ENCODE measurements at regions not wholly inside any gene's neighbourhood (a gene's known extent, or its start where the extent isn't known, plus 50 kb on each side); places are given as distances from the start of the nearest gene placed in this dataset.
A peak's percentile ranks its signal among the peaks of the same experiment; 100 is the strongest.

DNA sequence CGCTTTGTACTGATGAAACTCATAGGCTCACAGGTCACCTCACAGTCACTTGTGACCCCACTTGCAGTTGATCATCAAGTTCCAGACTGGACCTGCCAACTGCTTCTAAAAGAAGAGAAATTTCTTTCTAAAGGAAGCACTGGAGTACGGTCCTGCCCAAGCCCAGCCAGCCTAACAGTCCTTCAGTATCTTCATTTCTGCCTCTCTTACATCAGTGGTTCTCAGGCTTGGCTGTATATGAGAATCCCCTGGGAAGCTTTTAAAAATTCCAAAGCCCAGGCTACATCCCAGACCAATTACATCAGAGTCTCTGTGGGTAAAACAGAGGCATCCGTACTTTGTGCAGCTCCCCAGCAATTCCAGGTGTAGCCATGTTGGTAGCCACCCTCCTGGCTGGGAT, 282.1 kb downstream of the NFIB start:
- no peak overlapping the region for H3K4me2 ChIP-seq (ENCODE audit: insufficient read depth, low read length)
- H3K27me3 ChIP-seq (ENCODE audit: insufficient read depth, low read length) = peaks cover 10% of the 10 kb centered on the region
- no peak overlapping the region for H3K27ac ChIP-seq (ENCODE audit: low read depth, low read length)
- H3K36me3 ChIP-seq (ENCODE audit: insufficient read depth, low read length) = no peaks in the 10 kb centered on the region
- H3K4me1 ChIP-seq (ENCODE audit: insufficient read depth, low read length) = peaks cover 6% of the 10 kb centered on the region
- no peak overlapping the region for H3K4me3 ChIP-seq (ENCODE audit: insufficient read depth, low read length)
- no peaks in the 10 kb centered on the region for H3K9me3 ChIP-seq (ENCODE audit: low read depth, low read length)
- TF ChIP-seq, protein P1, sequence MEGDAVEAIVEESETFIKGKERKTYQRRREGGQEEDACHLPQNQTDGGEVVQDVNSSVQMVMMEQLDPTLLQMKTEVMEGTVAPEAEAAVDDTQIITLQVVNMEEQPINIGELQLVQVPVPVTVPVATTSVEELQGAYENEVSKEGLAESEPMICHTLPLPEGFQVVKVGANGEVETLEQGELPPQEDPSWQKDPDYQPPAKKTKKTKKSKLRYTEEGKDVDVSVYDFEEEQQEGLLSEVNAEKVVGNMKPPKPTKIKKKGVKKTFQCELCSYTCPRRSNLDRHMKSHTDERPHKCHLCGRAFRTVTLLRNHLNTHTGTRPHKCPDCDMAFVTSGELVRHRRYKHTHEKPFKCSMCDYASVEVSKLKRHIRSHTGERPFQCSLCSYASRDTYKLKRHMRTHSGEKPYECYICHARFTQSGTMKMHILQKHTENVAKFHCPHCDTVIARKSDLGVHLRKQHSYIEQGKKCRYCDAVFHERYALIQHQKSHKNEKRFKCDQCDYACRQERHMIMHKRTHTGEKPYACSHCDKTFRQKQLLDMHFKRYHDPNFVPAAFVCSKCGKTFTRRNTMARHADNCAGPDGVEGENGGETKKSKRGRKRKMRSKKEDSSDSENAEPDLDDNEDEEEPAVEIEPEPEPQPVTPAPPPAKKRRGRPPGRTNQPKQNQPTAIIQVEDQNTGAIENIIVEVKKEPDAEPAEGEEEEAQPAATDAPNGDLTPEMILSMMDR (IDR thresholded peaks at IDR 0.05; ENCODE audit: extremely low read depth, low read depth, low read length) = no peak
- no peak overlapping the region for H2AFZ ChIP-seq (ENCODE audit: low read length)
- H3K79me2 ChIP-seq (ENCODE audit: insufficient read depth, low read length) = no peaks in the 10 kb centered on the region
- DNase-seq (ENCODE audit: insufficient read length, low spot score, missing footprints) = no peak
- H4K20me1 ChIP-seq (ENCODE audit: insufficient read depth, low read length) = no peaks in the 10 kb centered on the region

- Histone ChIP-seq H3K27ac (ENCODE audit: low read depth, low read length) (no peak overlapping the region), H3K27me3 (ENCODE audit: insufficient read depth, low read length) (peaks cover 18% of the 10 kb centered on the region), H3K4me2 (ENCODE audit: insufficient read depth, low read length) (peak overlapping the region; percentile 53), H3K9me3 (ENCODE audit: low read depth, low read length) (no peaks in the 10 kb centered on the region), H2AFZ (ENCODE audit: low read length) (peak overlapping the region; percentile 28), H3K79me2 (ENCODE audit: insufficient read depth, low read length) (no peaks in the 10 kb centered on the region), H3K4me3 (ENCODE audit: insufficient read depth, low read length) (peak overlapping the region; percentile 35), H3K36me3 (ENCODE audit: insufficient read depth, low read length) (no peaks in the 10 kb centered on the region), H3K4me1 (ENCODE audit: insufficient read depth, low read length) (peaks cover 6% of the 10 kb centered on the region), H4K20me1 (ENCODE audit: insufficient read depth, low read length) (no peaks in the 10 kb centered on the region)
- TF ChIP-seq, protein P1 (IDR thresholded peaks at IDR 0.05; ENCODE audit: extremely low read depth, low read depth, low read length) = no peak
- no peak for DNase-seq (ENCODE audit: insufficient read length, low spot score, missing footprints)
Measured at GRCh38 chr9:14031060-14031414, 282.9 kb downstream of the NFIB start.

- H3K4me2 ChIP-seq (ENCODE audit: insufficient read depth, low read length) = peak overlapping the region; percentile 53
- no peak overlapping the region for H3K27ac ChIP-seq (ENCODE audit: low read depth, low read length)
- no peaks in the 10 kb centered on the region for H3K79me2 ChIP-seq (ENCODE audit: insufficient read depth, low read length)
- TF ChIP-seq, protein P1 (IDR thresholded peaks at IDR 0.05; ENCODE audit: extremely low read depth, low read depth, low read length) = no peak
- H2AFZ ChIP-seq (ENCODE audit: low read length) = peak overlapping the region; percentile 26
- DNase-seq (ENCODE audit: insufficient read length, low spot score, missing footprints) = no peak
- no peaks in the 10 kb centered on the region for H3K36me3 ChIP-seq (ENCODE audit: insufficient read depth, low read length)
- peaks cover 23% of the 10 kb centered on the region for H3K27me3 ChIP-seq (ENCODE audit: insufficient read depth, low read length)
- peaks cover 6% of the 10 kb centered on the region for H3K4me1 ChIP-seq (ENCODE audit: insufficient read depth, low read length)
- no peak overlapping the region for H3K4me3 ChIP-seq (ENCODE audit: insufficient read depth, low read length)
- no peaks in the 10 kb centered on the region for H3K9me3 ChIP-seq (ENCODE audit: low read depth, low read length)
- no peaks in the 10 kb centered on the region for H4K20me1 ChIP-seq (ENCODE audit: insufficient read depth, low read length)
Measured at GRCh38 chr9:14030375-14031059, 283.4 kb downstream of the NFIB start.

DNA sequence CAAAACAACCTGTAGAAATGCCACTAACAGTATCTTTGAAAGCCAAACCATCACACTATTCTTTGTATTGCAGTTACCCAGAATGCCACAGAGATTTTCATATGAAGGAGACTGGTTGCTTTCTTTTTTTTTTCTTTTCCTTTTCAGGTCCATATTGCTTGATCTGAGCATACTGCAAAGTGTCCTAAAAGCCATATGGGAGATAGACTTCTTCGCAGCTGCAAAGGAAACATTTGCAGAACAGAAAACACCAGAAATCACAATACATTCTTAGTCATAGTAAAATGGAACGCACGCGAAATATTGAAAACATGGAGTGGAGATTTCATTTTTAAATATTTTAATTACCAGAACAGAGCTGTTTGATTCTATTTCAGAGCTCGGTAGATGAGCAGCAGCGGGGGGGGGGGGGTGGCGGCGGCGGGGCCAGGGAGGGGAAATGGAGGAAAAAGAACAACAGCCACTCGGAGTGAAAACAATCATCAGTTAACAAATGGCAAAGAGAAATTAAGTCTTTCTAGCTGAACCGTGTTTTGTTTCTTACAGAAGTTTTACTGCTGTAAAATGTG, 284.1 kb downstream of the NFIB start:
- TF ChIP-seq, protein P1 (IDR thresholded peaks at IDR 0.05; ENCODE audit: extremely low read depth, low read depth, low read length) = no peak
- DNase-seq (ENCODE audit: insufficient read length, low spot score, missing footprints) = no peak
- Histone ChIP-seq H2AFZ (ENCODE audit: low read length) (peak overlapping the region; percentile 26), H3K79me2 (ENCODE audit: insufficient read depth, low read length) (no peaks in the 10 kb centered on the region), H3K36me3 (ENCODE audit: insufficient read depth, low read length) (no peaks in the 10 kb centered on the region), H3K27ac (ENCODE audit: low read depth, low read length) (no peak overlapping the region), H3K9me3 (ENCODE audit: low read depth, low read length) (no peaks in the 10 kb centered on the region), H3K4me3 (ENCODE audit: insufficient read depth, low read length) (no peak overlapping the region), H3K27me3 (ENCODE audit: insufficient read depth, low read length) (peaks cover 26% of the 10 kb centered on the region), H4K20me1 (ENCODE audit: insufficient read depth, low read length) (no peaks in the 10 kb centered on the region), H3K4me2 (ENCODE audit: insufficient read depth, low read length) (peak overlapping the region; percentile 43), H3K4me1 (ENCODE audit: insufficient read depth, low read length) (peaks cover 6% of the 10 kb centered on the region)

All from osteoblast (primary cell).